SK-N-MC (cell line): ENCODE measurements at regions not wholly inside any gene's neighbourhood (a gene's known extent, or its start where the extent isn't known, plus 50 kb on each side); places are given as distances from the start of the nearest gene placed in this dataset.
"Not testable (repeated sequence)": the region's sequence is repeated elsewhere in the genome, so short reads cannot be mapped to it uniquely, and the experiment has no call there.

Experiments used
- DNase-seq: peaks from one replicate; pipeline ENCODE4 v3.0.0-alpha.2; 2011; ENCODE audit warnings: low read depth, low spot score
- H3K27ac ChIP-seq: fragments of 200-600 bp; sonication (generic); 2 replicates; pipeline ENCODE4 v1.5.1; 2016; ENCODE audit warnings: mixed run types
- H3K36me3 ChIP-seq: fragments of 200-600 bp; sonication (generic); 2 replicates; pipeline ENCODE4 v1.6.1; 2017; ENCODE audit warnings: antibody characterized with exemption, low read length, mixed read lengths; ENCODE audit not compliant: insufficient read depth
- H3K4me3 ChIP-seq: fragments of 200-600 bp; sonication (generic); 2 replicates; pipeline ENCODE4 v1.5.1; 2016
- H3K9ac ChIP-seq: fragments of 200-600 bp; sonication (generic); 2 replicates; pipeline ENCODE4 v1.8.0; 2017; ENCODE audit warnings: mixed run types, mixed read lengths; ENCODE audit not compliant: insufficient read length
- H3K9me3 ChIP-seq: fragments of 200-600 bp; sonication (generic); 2 replicates; pipeline ENCODE4 v1.6.1; 2017; ENCODE audit warnings: low read depth, mild to moderate bottlenecking, antibody characterized with exemption, low read length, moderate library complexity, mixed read lengths
- EZH2 ChIP-seq: fragments of 200-600 bp; sonication (generic); IDR thresholded peaks from one replicate; pipeline ENCODE4 v1.6.1; 2017; ENCODE audit warnings: antibody characterized with exemption
- FOXP2 ChIP-seq: optimal IDR thresholded peaks from 2 replicates; pipeline ENCODE3; 2011; ENCODE audit warnings: mild to moderate bottlenecking, moderate library complexity; ENCODE audit not compliant: insufficient read depth; ENCODE audit errors: extremely low read length, control extremely low read depth
- POLR2AphosphoS5 ChIP-seq: IDR thresholded peaks from 2 replicates; pipeline ENCODE4 v1.6.1; 2012; ENCODE audit warnings: mild to moderate bottlenecking, low read depth, low read length, borderline replicate concordance

DNA sequence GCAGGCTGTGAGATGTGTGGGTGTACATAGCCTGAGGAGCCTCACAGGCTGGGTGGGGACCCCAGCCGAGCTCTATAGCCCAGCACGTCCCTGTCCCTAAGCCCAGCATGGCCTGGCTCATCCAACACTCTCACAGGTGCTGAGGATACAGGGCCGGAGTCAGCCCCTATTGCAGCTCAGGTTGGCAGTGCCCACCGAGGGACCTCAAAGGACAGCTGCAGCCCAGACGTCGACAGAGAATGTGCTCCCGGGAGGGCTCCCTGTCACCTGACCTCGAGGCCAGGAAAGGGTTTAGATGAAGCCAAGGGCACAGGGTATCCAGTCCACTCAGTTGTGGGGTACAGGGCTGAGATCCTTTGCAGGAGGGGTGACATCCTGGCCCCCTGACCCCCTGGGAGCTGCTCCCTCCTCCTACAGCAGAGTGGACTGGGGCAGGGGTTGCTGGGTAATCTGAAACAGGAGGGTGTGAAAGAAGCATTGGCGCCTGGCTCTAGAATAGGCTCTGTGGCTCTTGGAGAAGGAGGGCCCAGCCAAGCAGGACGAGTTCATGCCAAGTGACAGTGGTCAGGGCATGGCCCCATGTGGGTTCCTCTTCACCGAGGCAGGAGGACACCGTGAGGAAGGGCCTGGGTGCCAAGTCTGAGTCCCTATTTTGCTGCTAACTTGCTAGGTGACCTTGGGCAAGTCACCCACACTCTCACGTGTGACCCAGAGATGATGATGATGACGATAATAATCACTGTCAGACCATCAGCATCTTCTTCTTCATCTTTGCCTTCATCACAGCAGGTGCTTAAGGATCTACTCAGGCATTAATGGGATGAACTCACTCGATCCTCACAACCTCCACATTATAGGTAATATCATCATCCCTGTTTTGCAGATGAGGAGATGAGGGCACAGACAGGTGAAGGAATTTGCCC is 68.0 kb downstream of the RMI2 start:
- DNase-seq, result no peak
- H3K9me3 ChIP-seq, result no peaks in the 10 kb centered on the region
- no peak for TF ChIP-seq POLR2AphosphoS5
- TF ChIP-seq EZH2, result no peak
- TF ChIP-seq FOXP2, result no peak
- H3K4me3 ChIP-seq, result no peak overlapping the region
- no peak overlapping the region for H3K27ac ChIP-seq
- H3K36me3 ChIP-seq, result no peaks in the 10 kb centered on the region
- no peak overlapping the region for H3K9ac ChIP-seq

DNA sequence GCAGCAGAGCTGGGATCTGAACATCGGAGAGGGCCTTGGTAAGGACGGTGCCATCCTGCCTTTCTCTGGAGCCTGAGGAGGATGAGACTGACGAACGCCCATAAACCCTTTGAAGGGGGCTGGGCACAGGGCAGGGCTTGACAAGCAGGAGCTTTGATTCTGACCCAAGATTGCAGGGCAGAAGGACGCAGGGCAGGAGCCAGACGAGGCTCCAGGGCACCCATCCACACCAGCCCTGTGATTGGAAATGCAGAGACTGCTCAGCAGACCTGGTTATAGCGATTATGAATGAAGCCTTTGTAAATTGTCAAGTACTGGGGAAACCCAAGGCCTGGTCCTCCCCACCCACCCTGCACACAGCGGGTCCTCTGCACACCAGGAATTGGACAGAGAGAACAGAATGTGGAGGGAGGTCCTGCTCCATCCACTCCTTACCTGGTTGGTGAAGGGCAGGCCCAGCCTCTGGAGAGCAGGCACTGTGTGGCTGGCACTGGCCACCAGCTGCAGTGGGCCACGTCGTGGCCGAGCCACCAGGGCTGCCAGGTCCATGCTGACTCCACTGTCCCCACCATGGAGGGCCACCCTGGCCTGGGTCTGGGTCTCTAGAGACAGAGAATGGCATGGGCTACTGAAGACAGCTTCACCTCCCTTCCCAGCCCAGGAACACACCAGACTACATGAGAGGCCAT is 68.8 kb downstream of the RMI2 start:
- Histone ChIP-seq H3K36me3 (no peaks in the 10 kb centered on the region), H3K9ac (no peak overlapping the region), H3K4me3 (no peak overlapping the region), H3K9me3 (no peaks in the 10 kb centered on the region), H3K27ac (no peak overlapping the region)
- no peak for DNase-seq
- TF ChIP-seq POLR2AphosphoS5 (no peak), EZH2 (no peak), FOXP2 (no peak)

- no peak overlapping the region for H3K4me3 ChIP-seq
- no peak overlapping the region for H3K9ac ChIP-seq
- no peak for DNase-seq
- H3K27ac ChIP-seq, result no peak overlapping the region
- no peaks in the 10 kb centered on the region for H3K9me3 ChIP-seq
- TF ChIP-seq FOXP2 (no peak), POLR2AphosphoS5 (no peak), EZH2 (no peak)
- no peaks in the 10 kb centered on the region for H3K36me3 ChIP-seq
Measured at GRCh38 chr16:11414815-11415775, 69.8 kb downstream of the RMI2 start.

- TF ChIP-seq FOXP2 (no peak), POLR2AphosphoS5 (no peak), EZH2 (no peak)
- Histone ChIP-seq H3K27ac (no peak overlapping the region), H3K9ac (no peak overlapping the region), H3K9me3 (no peaks in the 10 kb centered on the region), H3K36me3 (no peaks in the 10 kb centered on the region), H3K4me3 (no peak overlapping the region)
- no peak for DNase-seq
Measured at GRCh38 chr16:11416228-11417001, 71.2 kb downstream of the RMI2 start.

DNA sequence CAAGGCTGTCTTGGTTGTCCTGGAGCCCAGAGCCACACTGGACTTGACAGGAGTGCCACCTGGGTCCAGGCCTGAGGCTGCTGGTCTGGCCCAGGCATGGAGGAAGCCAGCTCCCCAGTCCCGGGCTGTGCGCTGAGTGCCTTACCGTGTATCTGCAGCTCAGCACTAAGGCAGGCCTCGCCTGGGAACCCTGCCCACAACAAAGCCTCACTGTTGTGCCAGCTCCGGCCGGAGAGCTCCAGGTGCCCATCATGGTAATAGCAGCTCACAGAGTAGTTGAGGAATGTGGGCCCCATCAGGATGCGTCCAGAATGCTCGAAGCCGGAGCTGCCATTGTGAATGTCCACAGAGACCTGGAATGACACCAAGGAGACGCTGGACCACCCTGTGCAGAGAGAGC is 72.2 kb downstream of the RMI2 start:
- DNase-seq, result no peak
- no peak for TF ChIP-seq POLR2AphosphoS5
- TF ChIP-seq EZH2, result no peak
- H3K9me3 ChIP-seq, result no peaks in the 10 kb centered on the region
- H3K9ac ChIP-seq, result no peak overlapping the region
- H3K4me3 ChIP-seq, result no peak overlapping the region
- H3K27ac ChIP-seq, result no peak overlapping the region
- no peaks in the 10 kb centered on the region for H3K36me3 ChIP-seq

DNA sequence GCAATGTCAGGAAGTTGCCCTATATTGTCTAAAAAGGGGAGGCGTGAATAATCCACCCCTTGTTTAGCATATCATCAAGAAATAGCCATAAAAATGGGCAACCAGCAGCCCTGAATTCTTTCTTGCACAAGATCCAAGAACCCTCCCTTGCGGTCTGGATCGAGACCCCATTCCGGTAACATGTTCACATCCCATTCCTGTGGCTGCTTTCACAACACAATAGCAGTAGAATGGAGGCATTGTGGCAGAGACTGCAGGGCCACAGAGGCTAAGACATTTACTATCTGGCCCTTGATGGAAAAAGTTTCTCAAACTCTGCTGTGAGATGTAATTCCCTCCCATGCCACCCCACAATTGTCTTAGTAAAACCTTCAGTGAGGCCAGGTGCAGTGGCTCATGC is 73.2 kb downstream of the RMI2 start:
- no peak overlapping the region for H3K4me3 ChIP-seq
- no peak overlapping the region for H3K9ac ChIP-seq
- no peaks in the 10 kb centered on the region for H3K36me3 ChIP-seq
- H3K9me3 ChIP-seq, result no peaks in the 10 kb centered on the region
- TF ChIP-seq EZH2 (no peak), FOXP2 (no peak), POLR2AphosphoS5 (no peak)
- no peak for DNase-seq
- no peak overlapping the region for H3K27ac ChIP-seq

GRCh38 chr16:11420067-11420466 is 74.8 kb downstream of the RMI2 start:
- not testable (repeated sequence) for DNase-seq, H3K9ac ChIP-seq, H3K27ac ChIP-seq, H3K36me3 ChIP-seq, H3K9me3 ChIP-seq, H3K4me3 ChIP-seq
